Mesodermal cell (in vitro differentiated cells): ENCODE measurements at regions not wholly inside any gene's neighbourhood (a gene's known extent, or its start where the extent isn't known, plus 50 kb on each side); places are given as distances from the start of the nearest gene placed in this dataset.

Experiments used
- H3K27ac ChIP-seq: 2 replicates; pipeline ENCODE4 v1.7.0; 2013; ENCODE audit warnings: mild to moderate bottlenecking, low read depth, low read length, moderate library complexity; ENCODE audit not compliant: severe bottlenecking
- H3K36me3 ChIP-seq: 2 replicates; pipeline ENCODE4 v1.7.1; 2013; ENCODE audit warnings: mild to moderate bottlenecking, low read length, moderate library complexity; ENCODE audit not compliant: control insufficient read depth, insufficient read depth
- H3K4me1 ChIP-seq: one replicate; pipeline ENCODE4 v1.7.1; 2013; ENCODE audit warnings: mild to moderate bottlenecking, low read length; ENCODE audit not compliant: insufficient read depth, control insufficient read depth, poor library complexity, severe bottlenecking
- H3K4me3 ChIP-seq: 2 replicates; pipeline ENCODE4 v1.7.0; 2013; ENCODE audit warnings: low read length, control low read depth, mild to moderate bottlenecking; ENCODE audit not compliant: insufficient read depth, poor library complexity, severe bottlenecking; ENCODE audit errors: extremely low read depth
- H3K9me3 ChIP-seq: 2 replicates; pipeline ENCODE4 v1.7.1; 2013; ENCODE audit warnings: mild to moderate bottlenecking, low read length, moderate library complexity; ENCODE audit not compliant: control insufficient read depth
- WGBS, 2 experiments: methylation state at CpG; one replicate each; pipeline ENCODE4 v1.1.5; 2013; ENCODE audit warnings: missing lambda C conversion rate in 2 of 2; ENCODE audit not compliant: insufficient coverage in 2 of 2; 5-methylcytosine and 5-hydroxymethylcytosine counted together

DNA sequence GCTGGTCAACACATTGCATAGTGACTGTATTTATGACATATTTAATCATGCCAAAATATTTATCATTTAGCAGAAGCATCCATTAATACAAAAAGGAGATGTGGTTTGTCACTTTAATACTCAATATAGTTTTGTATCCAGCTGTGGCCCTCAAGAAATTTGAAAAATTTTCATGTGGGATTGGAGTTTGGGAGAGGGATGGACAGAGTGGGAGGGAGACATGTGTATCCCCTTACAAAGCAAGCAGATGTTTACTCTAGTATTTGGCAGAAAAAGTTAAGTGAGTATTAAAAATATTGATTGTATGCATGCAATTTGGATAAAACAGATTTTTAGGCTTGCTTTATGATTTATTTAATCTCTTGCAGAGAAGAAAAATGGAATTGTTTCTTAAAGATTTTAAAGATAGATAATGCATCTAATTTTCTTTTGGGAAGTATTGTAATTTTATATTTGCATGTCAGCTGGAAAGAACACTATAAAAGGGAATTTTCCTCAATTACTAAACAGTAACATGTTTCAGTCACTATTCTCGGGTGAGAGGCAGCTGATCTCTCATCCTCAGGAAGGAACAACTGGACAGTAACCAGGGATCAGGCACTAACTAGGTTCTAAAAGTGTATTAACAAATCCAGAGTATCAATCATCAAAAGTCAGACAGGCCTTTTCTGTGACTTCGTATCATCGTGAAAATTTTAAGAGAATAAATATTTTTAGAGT, 1184.7 kb upstream of the NXPH2 start:
- Histone ChIP-seq H3K9me3 (no peaks in the 10 kb centered on the region), H3K36me3 (no peaks in the 10 kb centered on the region), H3K27ac (no peak overlapping the region), H3K4me1 (no peaks in the 10 kb centered on the region), H3K4me3 (no peak overlapping the region)
- no CpG with 5 or more reads among the region's 3 CpGs for WGBS, 2 experiments

DNA sequence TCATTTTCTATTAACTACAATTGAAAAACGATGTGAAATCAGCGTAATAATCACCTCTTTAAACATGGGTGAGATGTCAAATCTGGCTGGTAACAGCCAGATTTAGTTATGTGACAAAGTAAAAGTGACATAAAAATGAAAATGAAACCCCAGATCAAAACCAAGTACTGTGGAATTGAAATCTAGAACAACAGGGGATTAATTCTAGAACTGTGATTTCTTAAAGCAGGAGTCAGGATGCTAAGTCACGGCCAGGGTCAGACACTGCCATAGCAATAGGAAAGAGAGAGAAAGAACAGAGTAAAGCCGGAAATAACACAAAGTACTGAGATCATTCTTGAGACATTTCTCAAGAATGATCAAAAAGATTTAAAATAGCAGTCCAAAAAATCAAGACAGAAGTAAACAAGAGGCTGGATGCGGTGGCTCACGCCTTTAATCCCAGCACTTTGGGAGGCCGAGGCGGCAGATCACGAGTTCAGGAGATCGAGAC, 1183.7 kb upstream of the NXPH2 start:
- no peak overlapping the region for H3K27ac ChIP-seq
- H3K4me1 ChIP-seq, result no peaks in the 10 kb centered on the region
- no peaks in the 10 kb centered on the region for H3K36me3 ChIP-seq
- no peak overlapping the region for H3K4me3 ChIP-seq
- H3K9me3 ChIP-seq, result no peaks in the 10 kb centered on the region
- WGBS, 2 experiments, result 92 to 100% methylated on average over 2 to 6 of the region's 10 CpGs

DNA sequence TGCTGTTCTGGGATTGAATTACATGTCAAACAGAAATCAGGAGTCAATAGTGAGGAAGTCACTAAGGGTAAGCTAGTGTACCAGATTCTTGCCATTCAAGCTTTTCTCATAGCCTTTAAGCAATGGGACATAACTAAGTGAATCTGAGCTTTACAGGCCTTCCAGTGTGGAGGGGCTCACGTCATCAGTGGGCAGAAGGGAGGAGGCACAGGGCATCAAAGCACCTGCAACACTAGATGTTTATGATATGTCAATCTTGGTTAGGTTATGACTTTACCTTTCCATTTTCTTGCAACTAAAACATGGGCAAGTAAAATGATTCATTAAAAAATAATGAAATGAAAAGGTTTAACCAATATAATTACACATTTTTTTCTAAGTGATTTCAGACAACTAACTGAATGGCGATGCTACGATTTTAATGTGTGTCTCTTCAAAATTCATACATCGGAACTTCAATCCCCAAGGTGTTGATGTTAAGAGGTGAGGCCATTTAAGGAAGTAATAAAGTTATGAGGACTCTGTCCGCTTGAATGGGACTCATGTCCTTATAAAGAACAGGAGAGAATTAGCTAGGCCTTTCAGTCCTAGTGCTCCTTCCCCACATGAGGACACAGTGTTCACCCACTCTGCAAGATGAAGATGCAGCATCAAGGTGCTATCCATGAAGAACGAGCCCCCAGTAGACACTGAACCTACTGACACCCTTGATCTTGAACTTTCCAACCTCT, 1169.2 kb upstream of the NXPH2 start:
- WGBS, 2 experiments, result 86 to 100% methylated on average over 1 of the region's 6 CpGs
- Histone ChIP-seq H3K36me3 (no peaks in the 10 kb centered on the region), H3K4me1 (no peaks in the 10 kb centered on the region)

DNA sequence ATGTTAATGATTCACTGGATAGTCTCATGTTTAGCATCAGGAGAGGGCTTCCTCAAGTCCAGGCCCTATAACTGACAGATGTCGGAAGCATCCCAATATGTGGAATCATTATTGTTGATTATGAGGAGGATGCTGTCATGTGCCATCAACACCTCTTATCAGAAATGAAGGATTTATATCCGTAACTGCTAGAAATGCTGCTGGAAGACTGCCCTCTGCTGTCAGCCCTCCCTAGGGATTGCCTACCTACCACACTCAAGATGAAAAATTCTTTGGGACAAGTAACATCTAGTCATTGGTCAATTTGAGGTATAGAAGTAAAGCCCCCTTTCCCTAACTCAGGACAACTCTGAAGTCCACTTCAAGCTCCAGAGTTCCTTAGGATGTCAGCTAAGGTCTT, 1166.5 kb upstream of the NXPH2 start:
- H3K4me1 ChIP-seq, result no peaks in the 10 kb centered on the region
- no peaks in the 10 kb centered on the region for H3K36me3 ChIP-seq
- no peaks in the 10 kb centered on the region for H3K9me3 ChIP-seq
- 60% methylated on average over 1 of the region's 2 CpGs; no CpG with 5 or more reads in 1 of the 2 experiments for WGBS, 2 experiments
- H3K4me3 ChIP-seq, result no peak overlapping the region
- H3K27ac ChIP-seq, result no peak overlapping the region

More for the DNA sequence above, 1169.2 kb upstream of the NXPH2 start:
- no peaks in the 10 kb centered on the region for H3K9me3 ChIP-seq
- no peak overlapping the region for H3K4me3 ChIP-seq
- H3K27ac ChIP-seq, result no peak overlapping the region

DNA sequence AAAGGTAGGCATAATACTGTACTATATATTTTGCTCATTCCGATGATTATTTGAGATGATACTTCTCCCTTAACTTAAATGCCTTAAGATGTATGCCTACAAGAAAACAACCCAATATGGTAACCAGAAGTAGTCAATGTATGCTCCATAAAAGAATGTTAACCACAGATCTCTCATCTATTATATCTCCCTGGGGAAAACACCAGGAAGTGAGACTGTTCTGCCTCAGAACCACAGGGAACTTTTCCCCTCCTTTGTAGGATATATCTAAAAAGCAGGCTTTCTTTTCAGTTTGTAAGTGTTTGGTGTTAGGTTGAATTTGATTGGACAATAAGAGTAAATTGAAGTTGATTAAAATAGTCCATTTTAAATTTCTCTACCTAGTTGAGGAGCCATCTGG, 1160.5 kb upstream of the NXPH2 start:
- H3K4me1 ChIP-seq, result no peaks in the 10 kb centered on the region
- no peak overlapping the region for H3K4me3 ChIP-seq
- no peaks in the 10 kb centered on the region for H3K9me3 ChIP-seq
- H3K36me3 ChIP-seq, result no peaks in the 10 kb centered on the region
- no CpG with 5 or more reads among the region's 1 CpG for WGBS, 2 experiments
- H3K27ac ChIP-seq, result no peak overlapping the region

DNA sequence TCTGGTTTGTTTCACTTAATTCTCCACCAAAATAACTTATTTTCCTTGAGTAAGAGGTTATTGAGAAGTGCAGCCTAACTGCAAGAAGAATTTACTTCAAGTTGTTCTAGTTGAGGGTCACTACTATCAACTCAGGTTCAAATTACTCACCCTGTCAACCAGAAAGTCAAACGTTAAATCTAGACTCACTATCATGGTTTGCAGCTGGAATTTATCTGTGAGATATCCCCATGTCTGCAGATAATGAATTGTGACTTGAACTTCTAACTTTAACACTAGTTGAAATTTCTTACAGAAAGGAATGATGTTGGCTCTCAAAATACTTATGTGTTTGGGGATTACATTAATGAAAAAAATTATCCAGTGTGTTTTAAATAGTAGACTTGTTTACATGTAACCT, 1145.7 kb upstream of the NXPH2 start:
- no peaks in the 10 kb centered on the region for H3K4me1 ChIP-seq
- H3K9me3 ChIP-seq, result no peaks in the 10 kb centered on the region
- H3K4me3 ChIP-seq, result no peak overlapping the region
- H3K27ac ChIP-seq, result no peak overlapping the region
- WGBS, 2 experiments, result no CpG with 5 or more reads among the region's 1 CpG
- no peaks in the 10 kb centered on the region for H3K36me3 ChIP-seq

DNA sequence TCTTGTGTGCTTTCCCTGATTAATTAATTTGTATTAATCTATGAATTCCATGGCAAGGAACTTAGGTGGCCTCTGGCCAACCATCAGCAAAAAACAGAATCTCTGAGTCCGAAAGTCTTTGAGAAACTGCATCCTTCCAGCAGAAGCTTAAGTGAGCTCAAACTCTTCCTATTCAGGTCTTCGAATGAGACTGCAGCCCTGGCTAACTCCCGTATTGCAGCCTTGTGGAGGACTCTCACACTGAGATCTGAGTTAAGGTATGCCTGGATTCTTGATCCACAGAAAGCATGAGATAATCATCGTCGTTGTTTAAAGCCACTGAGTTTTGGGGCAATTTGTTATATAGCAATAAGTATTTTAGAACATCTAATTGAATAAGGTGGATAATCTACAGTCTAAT, 1143.9 kb upstream of the NXPH2 start:
- Histone ChIP-seq H3K9me3 (no peaks in the 10 kb centered on the region), H3K36me3 (no peaks in the 10 kb centered on the region), H3K27ac (no peak overlapping the region), H3K4me3 (no peak overlapping the region), H3K4me1 (no peaks in the 10 kb centered on the region)
- WGBS, 2 experiments, result 79 to 90% methylated on average over 2 to 3 of the region's 5 CpGs

DNA sequence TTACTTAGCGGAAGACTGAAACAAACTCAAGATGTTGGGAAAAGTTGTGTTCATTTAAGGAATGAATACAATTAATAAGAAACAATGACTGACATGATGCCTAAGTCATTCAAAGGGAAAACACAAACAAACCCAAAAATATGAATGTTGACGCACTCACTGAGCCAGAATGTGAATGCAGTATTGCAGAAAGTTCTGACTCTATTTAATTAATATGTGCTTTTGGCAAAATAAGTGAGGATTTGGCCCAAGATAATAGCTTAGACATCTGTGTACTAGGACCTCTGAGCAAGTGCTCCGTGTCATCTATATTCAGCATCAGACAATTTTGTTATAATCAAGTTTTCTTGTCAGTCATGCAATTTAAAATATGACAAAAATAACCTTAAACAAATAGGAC, 1138.8 kb upstream of the NXPH2 start:
- H3K9me3 ChIP-seq, result no peaks in the 10 kb centered on the region
- no peaks in the 10 kb centered on the region for H3K4me1 ChIP-seq
- H3K36me3 ChIP-seq, result no peaks in the 10 kb centered on the region
- 100% methylated on average over 2 of the region's 3 CpGs; no CpG with 5 or more reads in 1 of the 2 experiments for WGBS, 2 experiments
- no peak overlapping the region for H3K27ac ChIP-seq
- H3K4me3 ChIP-seq, result no peak overlapping the region

DNA sequence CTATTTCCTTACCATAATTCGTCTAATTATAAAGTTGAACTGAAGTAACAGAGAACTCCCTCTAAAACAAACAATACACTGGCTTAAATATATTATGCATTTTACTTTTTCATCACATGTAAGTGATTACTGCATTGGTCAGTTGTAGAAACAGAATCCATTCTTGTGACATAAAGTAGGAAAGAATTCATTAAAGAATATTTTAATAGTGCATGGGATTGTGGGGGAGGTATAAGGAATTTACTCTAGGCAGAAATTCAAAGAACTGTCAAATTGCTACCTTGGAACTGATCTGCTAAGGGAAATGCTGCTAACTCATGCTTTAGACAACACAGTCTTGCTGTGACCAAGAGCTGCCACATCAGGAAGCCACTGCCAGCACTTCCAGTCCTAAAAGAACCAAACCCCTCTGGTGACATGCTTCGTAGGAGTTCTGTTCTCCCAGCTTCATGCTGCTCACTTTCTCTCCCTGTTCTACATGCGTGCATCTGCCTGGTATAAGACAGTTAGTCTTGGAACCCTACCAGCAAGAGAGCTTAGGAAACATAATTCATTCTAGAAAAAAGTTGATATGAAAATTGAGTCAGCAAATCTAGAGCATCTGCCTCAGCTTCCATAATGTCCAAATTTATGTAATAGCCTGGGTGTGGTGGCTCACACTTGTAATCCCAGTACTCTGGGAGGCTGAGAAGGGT, 1137.6 kb upstream of the NXPH2 start:
- H3K9me3 ChIP-seq, result no peaks in the 10 kb centered on the region
- WGBS, 2 experiments, result 100% methylated on average over 1 to 2 of the region's 3 CpGs
- no peaks in the 10 kb centered on the region for H3K36me3 ChIP-seq
- no peak overlapping the region for H3K4me3 ChIP-seq
- H3K27ac ChIP-seq, result no peak overlapping the region
- H3K4me1 ChIP-seq, result no peaks in the 10 kb centered on the region

DNA sequence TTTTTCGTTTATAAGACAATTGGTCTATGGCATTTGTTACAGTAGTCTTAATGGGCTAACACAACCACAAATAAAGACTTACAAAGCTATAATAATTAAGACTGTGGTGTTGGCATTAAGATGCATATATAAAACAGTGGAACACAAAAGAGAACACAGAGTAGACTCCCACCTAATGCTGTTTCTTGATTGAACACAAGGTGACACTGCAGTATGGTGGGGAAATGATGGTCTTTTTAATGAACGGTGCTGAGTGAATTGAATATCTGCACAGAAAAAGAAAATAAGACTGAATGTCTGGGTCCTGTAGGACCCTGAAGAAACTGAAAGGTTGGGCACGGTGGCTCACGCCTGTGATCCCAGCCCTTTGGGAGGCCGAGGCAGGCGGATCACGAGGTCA, 1136.6 kb upstream of the NXPH2 start:
- 98 to 100% methylated on average over 2 to 3 of the region's 7 CpGs for WGBS, 2 experiments
- Histone ChIP-seq H3K36me3 (no peaks in the 10 kb centered on the region), H3K9me3 (no peaks in the 10 kb centered on the region), H3K27ac (no peak overlapping the region), H3K4me3 (no peak overlapping the region), H3K4me1 (no peaks in the 10 kb centered on the region)
